ENCODE measurements at regions not wholly inside any gene's neighbourhood (a gene's known extent, or its start where the extent isn't known, plus 50 kb on each side); places are given as distances from the start of the nearest gene placed in this dataset.

- TF ChIP-seq POLR2A (IDR thresholded peaks at IDR 0.05) (no peak), CTCF (IDR thresholded peaks at IDR 0.05) (no peak)
These were observed 462.8 kb upstream of the ZNF462 start for GRCh38 chr9:106400170-106400569.

Measured in uterus (tissue), 2 donors.